Central memory CD8-positive, alpha-beta T cell (primary cell): ENCODE measurements at regions not wholly inside any gene's neighbourhood (a gene's known extent, or its start where the extent isn't known, plus 50 kb on each side); places are given as distances from the start of the nearest gene placed in this dataset.
A peak's percentile ranks its signal among the peaks of the same experiment; 100 is the strongest.

Experiments used
- ATAC-seq: fragments of 150-1000 bp; cut with Tn5 transposase; replicated peaks from 2 replicates; pipeline ENCODE4 v1.10.0; 2022; ENCODE audit warnings: mild to moderate bottlenecking, moderate FRiP score, moderate number of reproducible peaks; ENCODE audit not compliant: poor library complexity, severe bottlenecking; ENCODE audit errors: extremely low read depth
- DNase-seq, 2 donors: peaks; one replicate each; pipeline ENCODE4 v3.0.0; 2021; ENCODE audit warnings: low spot score in 2 of 2
- H3K27ac Mint-ChIP-seq: one replicate; pipeline ENCODE4 v1.8.0; 2022; ENCODE audit warnings: low read depth, mild to moderate bottlenecking, moderate library complexity, mixed read lengths
- H3K27me3 Mint-ChIP-seq: one replicate; pipeline ENCODE4 v1.8.0; 2022; ENCODE audit warnings: mixed read lengths
- H3K36me3 Mint-ChIP-seq: one replicate; pipeline ENCODE4 v1.8.0; 2022; ENCODE audit warnings: mild to moderate bottlenecking, moderate library complexity, mixed read lengths; ENCODE audit not compliant: insufficient read depth
- H3K4me1 Mint-ChIP-seq: one replicate; pipeline ENCODE4 v1.8.0; 2022; ENCODE audit warnings: mixed read lengths
- H3K4me3 Mint-ChIP-seq: one replicate; pipeline ENCODE4 v1.8.0; 2022; ENCODE audit warnings: mild to moderate bottlenecking, moderate library complexity, mixed read lengths
- H3K9me3 Mint-ChIP-seq: one replicate; pipeline ENCODE4 v1.8.0; 2022; ENCODE audit warnings: mixed read lengths

DNA sequence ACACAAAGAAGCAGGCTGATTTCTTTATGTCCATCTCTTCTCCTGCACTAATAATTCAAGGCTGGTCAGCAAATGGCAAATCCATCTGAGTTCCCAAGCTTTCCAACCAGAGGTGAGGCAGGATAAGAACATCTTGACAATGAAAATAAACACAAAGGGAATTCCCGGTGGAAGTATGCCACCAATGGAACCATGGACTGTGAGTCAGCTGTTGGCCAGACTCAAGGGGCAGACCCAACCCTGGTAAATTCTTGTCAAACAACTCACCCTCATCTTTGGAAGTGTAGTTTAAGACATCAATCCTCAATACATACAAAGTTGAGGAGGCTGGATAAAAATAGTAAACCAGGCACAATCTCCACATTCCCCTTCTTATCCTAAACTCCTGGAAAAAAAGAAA lies 74.3 kb upstream of the CES5A start:
- DNase-seq (no peak), ATAC-seq (no peak)
- no peak overlapping the region for H3K27ac Mint-ChIP-seq
- peaks cover 61% of the 10 kb centered on the region for H3K27me3 Mint-ChIP-seq
- peaks cover 1% of the 10 kb centered on the region for H3K36me3 Mint-ChIP-seq
- H3K4me1 Mint-ChIP-seq: no peaks in the 10 kb centered on the region
- H3K4me3 Mint-ChIP-seq: no peak overlapping the region
- no peaks in the 10 kb centered on the region for H3K9me3 Mint-ChIP-seq

- Mint-ChIP-seq H3K27me3 (peaks cover 57% of the 10 kb centered on the region), H3K27ac (no peak overlapping the region), H3K4me3 (no peak overlapping the region), H3K36me3 (peaks cover 2% of the 10 kb centered on the region), H3K4me1 (no peaks in the 10 kb centered on the region), H3K9me3 (no peaks in the 10 kb centered on the region)
- no peak for ATAC-seq
- no peak for DNase-seq
Observed at GRCh38 chr16:55948230-55948629, 73.1 kb upstream of the CES5A start.

GRCh38 chr16:55947366-55947765 lies 72.2 kb upstream of the CES5A start:
- H3K9me3 Mint-ChIP-seq: no peaks in the 10 kb centered on the region
- no peak overlapping the region for H3K4me3 Mint-ChIP-seq
- DNase-seq (no peak), ATAC-seq (no peak)
- peaks cover 2% of the 10 kb centered on the region for H3K36me3 Mint-ChIP-seq
- H3K27ac Mint-ChIP-seq: no peak overlapping the region
- H3K4me1 Mint-ChIP-seq: no peaks in the 10 kb centered on the region
- H3K27me3 Mint-ChIP-seq: peaks cover 52% of the 10 kb centered on the region

DNA sequence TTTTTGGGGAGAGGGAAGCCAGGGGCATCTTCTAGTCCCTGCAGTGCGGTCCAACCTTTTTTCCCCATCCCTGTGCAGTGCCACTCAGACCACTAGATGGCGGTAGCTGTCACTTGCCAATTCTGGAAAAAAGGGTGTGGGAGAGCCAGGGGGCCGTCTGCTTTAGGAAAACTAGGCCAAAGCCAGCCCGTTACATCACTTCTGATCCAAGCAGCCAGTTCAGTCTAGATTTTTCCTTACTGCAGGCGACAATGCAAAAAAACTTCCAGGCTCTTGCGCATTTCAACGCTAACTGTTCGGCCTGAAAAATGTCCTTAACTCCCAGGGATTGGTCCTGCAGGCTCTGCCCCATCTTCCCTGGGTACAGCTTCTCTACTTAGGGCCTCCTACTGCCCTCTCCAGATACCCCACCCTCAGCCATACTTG lies 69.2 kb upstream of the CES5A start:
- Mint-ChIP-seq H3K9me3 (no peaks in the 10 kb centered on the region), H3K27me3 (peaks cover 66% of the 10 kb centered on the region), H3K4me3 (no peak overlapping the region), H3K36me3 (peaks cover 2% of the 10 kb centered on the region), H3K4me1 (no peaks in the 10 kb centered on the region), H3K27ac (no peak overlapping the region)
- ATAC-seq: no peak
- peak; percentile 30 to 35 for DNase-seq

DNA sequence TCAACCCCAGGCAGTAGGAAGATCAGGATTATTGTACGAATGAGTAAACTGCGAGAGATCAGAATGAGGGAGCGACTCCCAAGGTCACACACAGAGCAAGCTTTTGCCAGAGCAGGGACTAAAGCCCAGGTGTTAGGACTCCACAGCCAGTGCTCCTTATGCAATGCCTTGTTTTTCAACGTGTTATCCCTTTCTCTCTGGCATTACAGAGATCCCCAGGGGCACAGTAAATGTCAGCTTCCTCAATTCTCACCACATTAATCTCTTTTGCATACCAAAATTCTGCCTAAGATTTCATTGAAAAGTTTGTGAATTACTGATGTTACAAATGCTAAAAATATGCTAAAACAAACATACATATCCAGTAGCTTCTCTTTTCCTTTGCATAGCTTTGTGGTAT lies 68.1 kb upstream of the CES5A start:
- peaks cover 2% of the 10 kb centered on the region for H3K36me3 Mint-ChIP-seq
- ATAC-seq: no peak
- H3K9me3 Mint-ChIP-seq: no peaks in the 10 kb centered on the region
- H3K27me3 Mint-ChIP-seq: peaks cover 66% of the 10 kb centered on the region
- no peak overlapping the region for H3K4me3 Mint-ChIP-seq
- no peak overlapping the region for H3K27ac Mint-ChIP-seq
- H3K4me1 Mint-ChIP-seq: no peaks in the 10 kb centered on the region
- DNase-seq: no peak

DNA sequence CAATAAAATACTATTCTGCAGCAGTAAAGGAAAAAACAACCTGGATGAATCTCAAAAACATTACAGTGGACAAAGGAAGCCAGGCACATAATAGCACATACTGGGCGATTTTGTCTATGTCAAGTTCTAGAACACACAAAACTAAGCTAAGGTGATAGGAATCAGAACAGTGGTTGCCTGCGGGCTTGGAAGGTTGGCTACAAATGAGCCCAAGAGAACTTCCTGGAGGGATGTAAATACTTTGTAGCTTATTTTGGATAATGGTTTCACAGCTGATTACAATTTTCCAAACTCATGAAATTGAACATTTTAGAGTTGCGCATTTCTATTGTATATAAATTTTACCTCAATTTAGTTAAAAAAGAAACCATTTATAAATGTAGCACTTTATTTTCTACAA lies 67.6 kb upstream of the CES5A start:
- Mint-ChIP-seq H3K4me3 (no peak overlapping the region), H3K27ac (no peak overlapping the region), H3K27me3 (peaks cover 66% of the 10 kb centered on the region), H3K36me3 (peaks cover 2% of the 10 kb centered on the region), H3K4me1 (no peaks in the 10 kb centered on the region), H3K9me3 (no peaks in the 10 kb centered on the region)
- DNase-seq: no peak
- ATAC-seq: no peak

DNA sequence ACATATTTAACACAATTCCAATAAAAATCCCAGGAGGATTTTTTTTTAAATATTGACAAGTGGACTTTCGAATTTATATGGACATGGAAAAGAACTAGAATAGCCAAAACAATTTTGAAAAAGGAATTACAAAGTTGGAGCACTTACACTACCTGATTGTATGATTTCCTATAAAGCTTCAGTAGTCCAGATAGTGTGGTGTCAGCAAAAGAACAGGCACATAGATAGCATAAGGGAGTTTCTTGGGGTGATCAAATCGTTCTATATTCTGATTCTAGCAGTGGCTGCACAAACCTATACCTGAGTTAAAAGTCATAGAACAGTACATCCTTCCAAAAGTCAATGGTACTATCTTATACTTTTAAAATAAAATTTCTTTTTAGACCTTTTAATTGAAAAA lies 66.4 kb upstream of the CES5A start:
- Mint-ChIP-seq H3K27ac (no peak overlapping the region), H3K4me3 (no peak overlapping the region), H3K27me3 (peaks cover 66% of the 10 kb centered on the region), H3K9me3 (no peaks in the 10 kb centered on the region), H3K36me3 (peaks cover 2% of the 10 kb centered on the region), H3K4me1 (no peaks in the 10 kb centered on the region)
- ATAC-seq: no peak
- no peak for DNase-seq

GRCh38 chr16:55938126-55938525 lies 63.0 kb upstream of the CES5A start:
- ATAC-seq (no peak), DNase-seq (no peak)
- no peaks in the 10 kb centered on the region for H3K4me1 Mint-ChIP-seq
- no peak overlapping the region for H3K4me3 Mint-ChIP-seq
- H3K27me3 Mint-ChIP-seq: peaks cover 69% of the 10 kb centered on the region
- H3K36me3 Mint-ChIP-seq: no peaks in the 10 kb centered on the region
- H3K27ac Mint-ChIP-seq: no peak overlapping the region
- no peaks in the 10 kb centered on the region for H3K9me3 Mint-ChIP-seq

DNA sequence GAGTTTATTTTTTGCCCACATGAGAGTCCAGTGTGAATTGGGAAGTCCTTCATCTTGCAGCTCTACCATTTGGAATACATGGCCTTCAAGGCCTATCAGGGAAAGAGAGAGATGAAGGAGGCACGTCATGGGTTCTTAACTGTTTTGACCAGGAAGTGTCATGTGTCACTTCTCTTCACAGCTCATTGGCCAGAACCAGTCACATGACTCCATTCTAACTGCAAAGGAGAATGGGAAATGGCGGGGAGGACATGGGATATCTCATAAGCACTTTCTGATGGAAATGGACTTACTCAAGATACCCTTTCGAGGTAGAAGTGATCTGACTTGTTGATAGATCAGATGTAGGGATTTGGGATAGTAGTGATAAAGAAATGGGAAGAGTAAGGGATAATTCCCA lies 57.9 kb upstream of the CES5A start:
- Mint-ChIP-seq H3K4me3 (no peak overlapping the region), H3K9me3 (no peaks in the 10 kb centered on the region), H3K27me3 (peaks cover 27% of the 10 kb centered on the region), H3K4me1 (no peaks in the 10 kb centered on the region), H3K36me3 (no peaks in the 10 kb centered on the region), H3K27ac (no peak overlapping the region)
- DNase-seq (no peak), ATAC-seq (no peak)

DNA sequence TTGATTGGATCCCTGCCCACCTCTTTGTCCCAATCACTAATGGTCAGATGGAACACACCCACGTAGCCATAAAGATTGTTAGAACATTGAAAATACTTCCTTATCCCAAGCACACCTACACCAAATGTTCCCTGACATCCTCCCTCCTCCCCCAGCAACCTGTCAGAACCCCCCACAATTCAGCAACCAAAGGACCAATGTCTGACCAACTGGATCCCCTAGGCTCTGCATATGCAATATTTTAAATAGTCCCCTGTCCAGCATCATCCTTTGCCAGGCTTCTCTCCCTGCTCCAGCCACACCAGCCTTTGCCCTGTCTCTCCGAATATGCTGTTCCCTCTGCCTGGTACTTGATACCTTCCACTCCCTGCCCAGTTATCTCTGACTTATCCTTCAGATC lies 54.9 kb upstream of the CES5A start:
- Mint-ChIP-seq H3K4me3 (no peak overlapping the region), H3K36me3 (no peaks in the 10 kb centered on the region), H3K27me3 (peaks cover 6% of the 10 kb centered on the region), H3K9me3 (no peaks in the 10 kb centered on the region), H3K4me1 (no peaks in the 10 kb centered on the region), H3K27ac (no peak overlapping the region)
- DNase-seq (no peak), ATAC-seq (no peak)

GRCh38 chr16:55929181-55929580 lies 54.0 kb upstream of the CES5A start:
- H3K4me3 Mint-ChIP-seq: no peak overlapping the region
- H3K9me3 Mint-ChIP-seq: no peaks in the 10 kb centered on the region
- DNase-seq: no peak
- H3K36me3 Mint-ChIP-seq: no peaks in the 10 kb centered on the region
- no peak overlapping the region for H3K27ac Mint-ChIP-seq
- no peak for ATAC-seq
- no peaks in the 10 kb centered on the region for H3K4me1 Mint-ChIP-seq
- H3K27me3 Mint-ChIP-seq: peaks cover 15% of the 10 kb centered on the region

- peaks cover 9% of the 10 kb centered on the region for H3K9me3 Mint-ChIP-seq
- H3K4me1 Mint-ChIP-seq: no peaks in the 10 kb centered on the region
- H3K27me3 Mint-ChIP-seq: peaks cover 54% of the 10 kb centered on the region
- DNase-seq (no peak), ATAC-seq (no peak)
- no peak overlapping the region for H3K4me3 Mint-ChIP-seq
- H3K27ac Mint-ChIP-seq: no peak overlapping the region
- H3K36me3 Mint-ChIP-seq: no peaks in the 10 kb centered on the region
Observed at GRCh38 chr16:55925242-55925641, 50.1 kb upstream of the CES5A start.
